GM06990 (cell line): ENCODE measurements at regions not wholly inside any gene's neighbourhood (a gene's known extent, or its start where the extent isn't known, plus 50 kb on each side); places are given as distances from the start of the nearest gene placed in this dataset.

Experiments
- DNase-seq: peaks from one replicate; pipeline ENCODE4 v3.0.0-alpha.2; 2011; ENCODE audit not compliant: insufficient read length; ENCODE audit errors: extremely low read depth
- H3K27me3 ChIP-seq: replicated peaks from 2 replicates; pipeline ENCODE4 v1.6.0; 2011; ENCODE audit warnings: low read length; ENCODE audit not compliant: control insufficient read depth, insufficient read depth
- H3K36me3 ChIP-seq: 2 replicates; pipeline ENCODE4 v1.5.1; 2011; ENCODE audit warnings: low read length; ENCODE audit not compliant: control insufficient read depth, insufficient read depth
- H3K4me3 ChIP-seq: replicated peaks from 2 replicates; pipeline ENCODE4 v1.5.1; 2011; ENCODE audit warnings: low read depth, mild to moderate bottlenecking, control low read depth, low read length
- TF ChIP-seq, protein P1 (sequence below): IDR thresholded peaks from 2 replicates; pipeline ENCODE4 v1.5.1; 2011; ENCODE audit warnings: low read length, control low read depth, mild to moderate bottlenecking, inconsistent platforms; ENCODE audit not compliant: insufficient read depth, poor library complexity, severe bottlenecking

DNA sequence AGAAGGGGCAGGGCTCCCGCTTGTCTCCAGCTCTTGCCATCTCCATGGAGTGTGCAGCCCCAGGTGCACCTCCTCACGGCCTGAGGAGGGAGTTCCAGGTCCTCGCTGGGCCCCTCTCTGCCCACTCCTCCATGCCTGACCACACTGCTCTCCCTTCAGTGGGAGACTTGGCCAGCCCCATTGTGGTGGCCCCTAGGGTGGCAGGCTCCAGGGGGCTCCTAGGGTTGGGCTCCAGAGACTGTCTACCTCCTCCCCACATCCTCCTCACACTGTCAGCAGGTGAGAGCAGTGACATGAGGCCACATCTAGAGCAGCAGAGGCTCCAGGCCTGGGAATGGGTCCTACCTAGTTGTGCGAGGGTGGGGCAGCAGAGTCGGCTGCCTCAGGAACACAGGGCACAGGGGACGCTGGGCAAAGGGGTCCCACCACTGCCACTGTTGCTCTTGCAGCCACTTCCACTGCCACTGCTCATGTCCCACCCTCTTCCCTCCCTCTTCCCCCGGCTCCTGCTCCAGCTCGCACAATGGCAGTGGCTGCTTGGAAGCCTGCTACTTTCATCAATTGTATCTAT lies 514.8 kb downstream of the MRPL39 start:
- Histone ChIP-seq H3K4me3 (no peak overlapping the region), H3K36me3 (no peaks in the 10 kb centered on the region), H3K27me3 (no peaks in the 10 kb centered on the region)
- DNase-seq = no peak
- TF ChIP-seq, protein P1, sequence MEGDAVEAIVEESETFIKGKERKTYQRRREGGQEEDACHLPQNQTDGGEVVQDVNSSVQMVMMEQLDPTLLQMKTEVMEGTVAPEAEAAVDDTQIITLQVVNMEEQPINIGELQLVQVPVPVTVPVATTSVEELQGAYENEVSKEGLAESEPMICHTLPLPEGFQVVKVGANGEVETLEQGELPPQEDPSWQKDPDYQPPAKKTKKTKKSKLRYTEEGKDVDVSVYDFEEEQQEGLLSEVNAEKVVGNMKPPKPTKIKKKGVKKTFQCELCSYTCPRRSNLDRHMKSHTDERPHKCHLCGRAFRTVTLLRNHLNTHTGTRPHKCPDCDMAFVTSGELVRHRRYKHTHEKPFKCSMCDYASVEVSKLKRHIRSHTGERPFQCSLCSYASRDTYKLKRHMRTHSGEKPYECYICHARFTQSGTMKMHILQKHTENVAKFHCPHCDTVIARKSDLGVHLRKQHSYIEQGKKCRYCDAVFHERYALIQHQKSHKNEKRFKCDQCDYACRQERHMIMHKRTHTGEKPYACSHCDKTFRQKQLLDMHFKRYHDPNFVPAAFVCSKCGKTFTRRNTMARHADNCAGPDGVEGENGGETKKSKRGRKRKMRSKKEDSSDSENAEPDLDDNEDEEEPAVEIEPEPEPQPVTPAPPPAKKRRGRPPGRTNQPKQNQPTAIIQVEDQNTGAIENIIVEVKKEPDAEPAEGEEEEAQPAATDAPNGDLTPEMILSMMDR = no peak

DNA sequence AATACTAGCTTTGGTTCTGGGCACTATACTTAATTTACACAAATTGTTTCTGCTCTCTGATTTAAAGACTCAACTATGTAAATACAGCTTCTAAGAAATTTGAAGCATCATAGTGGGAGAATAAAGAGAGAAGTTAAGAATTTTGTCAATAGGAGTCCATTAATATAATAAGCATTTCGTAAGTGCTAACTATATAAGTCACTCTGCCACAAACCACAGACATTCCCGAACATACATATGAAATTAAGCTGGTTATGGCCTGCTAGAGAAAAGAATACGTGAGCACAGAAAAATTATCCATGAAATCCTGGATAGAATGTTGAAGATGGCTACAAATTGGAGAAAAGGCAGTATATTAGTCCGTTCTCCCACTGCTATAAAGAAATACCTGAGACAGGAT lies 526.2 kb downstream of the MRPL39 start:
- Histone ChIP-seq H3K27me3 (no peaks in the 10 kb centered on the region), H3K4me3 (no peak overlapping the region), H3K36me3 (no peaks in the 10 kb centered on the region)
- no peak for DNase-seq
- TF ChIP-seq, protein P1 = no peak

DNA sequence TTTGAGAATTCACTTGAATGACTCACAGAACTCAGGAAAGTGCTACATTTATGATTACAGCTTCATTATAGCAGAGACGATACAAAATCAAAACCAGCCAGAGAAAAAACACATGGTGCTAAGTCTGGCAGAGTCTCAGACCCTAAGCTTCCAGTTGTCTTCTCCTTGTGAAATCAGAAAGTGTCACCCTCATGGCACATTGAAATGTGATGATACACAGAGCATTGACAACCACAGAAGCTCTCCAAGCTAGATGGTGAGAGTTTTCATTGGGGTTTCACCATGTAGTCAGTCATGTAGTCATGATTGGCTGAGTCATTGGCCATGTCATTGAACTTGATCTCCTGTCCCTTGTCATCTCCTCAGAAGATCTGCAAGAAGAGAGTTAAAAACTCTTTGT lies 526.6 kb downstream of the MRPL39 start:
- Histone ChIP-seq H3K36me3 (no peaks in the 10 kb centered on the region), H3K4me3 (no peak overlapping the region), H3K27me3 (no peaks in the 10 kb centered on the region)
- TF ChIP-seq, protein P1 = no peak
- DNase-seq = no peak

DNA sequence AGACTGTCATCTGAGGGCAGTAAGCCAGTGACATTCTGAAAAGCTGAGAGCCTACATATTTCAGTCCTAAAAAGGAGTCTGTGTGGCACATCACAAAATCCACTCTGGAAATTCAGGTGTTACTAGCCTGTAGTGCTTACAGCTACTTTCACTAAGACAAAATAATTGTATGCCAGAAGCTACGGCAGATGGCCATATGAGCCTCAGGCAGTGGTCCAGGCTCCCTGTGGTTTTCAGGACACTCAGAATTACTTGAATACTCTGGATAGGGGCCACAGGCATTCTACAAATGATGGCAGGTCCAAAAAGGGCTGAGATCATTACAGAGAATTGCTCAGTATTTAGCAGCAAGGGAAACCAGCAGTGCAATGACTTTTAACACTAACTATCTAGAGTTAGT lies 527.1 kb downstream of the MRPL39 start:
- Histone ChIP-seq H3K27me3 (no peaks in the 10 kb centered on the region), H3K36me3 (no peaks in the 10 kb centered on the region), H3K4me3 (no peak overlapping the region)
- TF ChIP-seq, protein P1 = no peak
- DNase-seq = no peak

DNA sequence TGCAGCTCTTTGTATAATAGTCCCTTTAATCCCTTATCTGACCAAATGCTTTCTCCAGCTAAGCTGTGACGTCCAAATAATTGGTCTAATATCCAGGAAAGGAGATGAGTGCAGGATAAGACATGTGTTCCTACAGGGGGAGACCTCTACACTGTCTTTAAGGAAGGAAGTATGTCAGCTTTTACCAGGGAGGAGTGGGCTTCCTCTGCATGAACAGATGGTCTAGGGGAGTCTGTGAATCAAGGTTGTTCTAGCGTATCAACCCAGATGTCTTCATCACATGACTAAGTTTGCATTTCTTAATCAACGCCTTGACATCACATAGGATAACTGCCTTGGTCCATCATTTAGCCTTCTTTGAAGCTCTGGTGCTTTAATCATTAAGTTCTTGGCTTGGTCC lies 528.2 kb downstream of the MRPL39 start:
- TF ChIP-seq, protein P1 = no peak
- Histone ChIP-seq H3K27me3 (no peaks in the 10 kb centered on the region), H3K4me3 (no peak overlapping the region), H3K36me3 (no peaks in the 10 kb centered on the region)
- DNase-seq = no peak

DNA sequence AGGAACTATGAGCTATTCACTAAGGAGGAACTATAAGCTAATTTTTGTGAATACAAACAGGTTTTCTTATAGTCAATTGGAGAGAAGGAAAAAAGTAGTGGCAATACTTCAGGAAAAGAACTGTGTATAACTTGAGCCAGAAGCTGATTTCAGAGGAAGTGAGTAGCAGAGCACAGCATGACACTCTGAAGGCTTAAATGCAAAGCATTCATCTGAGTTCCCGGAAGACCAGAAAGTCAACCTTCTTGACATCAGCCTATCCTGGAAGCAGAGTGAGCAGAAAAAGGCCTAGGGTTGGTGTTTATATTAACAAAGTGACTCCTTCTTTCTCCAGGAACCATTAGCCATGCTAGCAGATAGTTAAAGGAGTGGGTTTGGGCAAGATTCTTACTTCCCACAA lies 545.2 kb downstream of the MRPL39 start:
- Histone ChIP-seq H3K4me3 (no peak overlapping the region), H3K27me3 (no peaks in the 10 kb centered on the region), H3K36me3 (no peaks in the 10 kb centered on the region)
- TF ChIP-seq, protein P1 = no peak
- no peak for DNase-seq
